DOHH2 (cell line): ENCODE measurements at regions not wholly inside any gene's neighbourhood (a gene's known extent, or its start where the extent isn't known, plus 50 kb on each side); places are given as distances from the start of the nearest gene placed in this dataset.

ENCODE experiments used
- EZH2phosphoT487 ChIP-seq: fragments of 200-600 bp; sonication (generic); IDR thresholded peaks from 2 replicates; pipeline ENCODE4 v1.6.1; 2017; ENCODE audit warnings: borderline replicate concordance, mild to moderate bottlenecking, antibody characterized with exemption, low read length, moderate library complexity, mixed read lengths
- TF ChIP-seq, protein P1 (sequence below): fragments of 200-600 bp; sonication (generic); IDR thresholded peaks from one replicate; pipeline ENCODE4 v1.5.1; 2014; ENCODE audit warnings: antibody characterized with exemption, mild to moderate bottlenecking, low read depth, low read length; ENCODE audit not compliant: poor library complexity, severe bottlenecking

DNA sequence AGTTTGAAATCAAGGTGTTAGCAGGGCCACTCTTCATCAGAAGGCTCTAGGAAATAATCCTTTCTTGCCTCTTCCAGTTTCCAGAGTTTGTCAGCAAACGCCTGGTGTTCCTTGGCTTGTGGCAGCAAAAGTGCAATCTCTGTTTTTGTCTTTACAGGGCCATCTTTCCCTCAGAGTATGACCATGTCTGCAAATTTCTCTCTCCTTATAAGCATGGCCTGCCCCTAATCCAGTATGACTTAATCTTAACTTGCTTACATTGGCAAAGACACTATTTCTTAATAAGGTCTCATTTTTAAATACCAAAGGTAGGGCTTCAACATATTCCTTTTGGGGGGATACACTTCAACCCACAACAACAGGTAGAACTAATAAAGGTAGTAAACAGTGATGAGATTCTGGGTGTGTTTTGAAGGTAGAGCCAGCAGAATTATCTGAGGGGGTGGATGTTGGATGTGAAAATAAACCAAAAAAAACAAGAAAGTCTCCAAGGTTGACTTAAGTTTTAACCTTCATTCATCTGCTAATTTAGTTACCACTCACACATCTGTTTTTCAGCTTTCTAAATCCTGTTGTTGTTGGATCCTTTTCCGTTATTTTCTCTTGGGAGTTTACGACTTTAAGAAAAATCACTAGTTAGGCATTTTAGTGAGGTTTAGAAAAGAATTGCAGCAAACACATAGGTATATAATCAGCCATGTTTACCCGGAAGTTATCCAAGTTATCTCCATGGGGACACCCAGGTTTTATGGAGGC, 234.4 kb upstream of the FIGN start:
- TF ChIP-seq, protein P1, sequence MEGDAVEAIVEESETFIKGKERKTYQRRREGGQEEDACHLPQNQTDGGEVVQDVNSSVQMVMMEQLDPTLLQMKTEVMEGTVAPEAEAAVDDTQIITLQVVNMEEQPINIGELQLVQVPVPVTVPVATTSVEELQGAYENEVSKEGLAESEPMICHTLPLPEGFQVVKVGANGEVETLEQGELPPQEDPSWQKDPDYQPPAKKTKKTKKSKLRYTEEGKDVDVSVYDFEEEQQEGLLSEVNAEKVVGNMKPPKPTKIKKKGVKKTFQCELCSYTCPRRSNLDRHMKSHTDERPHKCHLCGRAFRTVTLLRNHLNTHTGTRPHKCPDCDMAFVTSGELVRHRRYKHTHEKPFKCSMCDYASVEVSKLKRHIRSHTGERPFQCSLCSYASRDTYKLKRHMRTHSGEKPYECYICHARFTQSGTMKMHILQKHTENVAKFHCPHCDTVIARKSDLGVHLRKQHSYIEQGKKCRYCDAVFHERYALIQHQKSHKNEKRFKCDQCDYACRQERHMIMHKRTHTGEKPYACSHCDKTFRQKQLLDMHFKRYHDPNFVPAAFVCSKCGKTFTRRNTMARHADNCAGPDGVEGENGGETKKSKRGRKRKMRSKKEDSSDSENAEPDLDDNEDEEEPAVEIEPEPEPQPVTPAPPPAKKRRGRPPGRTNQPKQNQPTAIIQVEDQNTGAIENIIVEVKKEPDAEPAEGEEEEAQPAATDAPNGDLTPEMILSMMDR, result no peak
- TF ChIP-seq EZH2phosphoT487, result no peak
